Left ventricle myocardium inferior (tissue), 1 donor: ENCODE measurements at regions not wholly inside any gene's neighbourhood (a gene's known extent, or its start where the extent isn't known, plus 50 kb on each side); places are given as distances from the start of the nearest gene placed in this dataset.

ENCODE experiments used
- DNase-seq: peaks from one replicate; pipeline ENCODE4 v3.0.0-alpha.2; 2020
- H3K27ac ChIP-seq: fragments of 200-600 bp; replicated peaks from 2 replicates; pipeline ENCODE4 v1.8.0; 2021
- H3K27me3 ChIP-seq: fragments of 200-600 bp; 2 replicates; pipeline ENCODE4 v1.8.0; 2021; ENCODE audit warnings: low read depth
- H3K36me3 ChIP-seq: fragments of 200-600 bp; 2 replicates; pipeline ENCODE4 v1.8.0; 2021
- H3K4me1 ChIP-seq: fragments of 200-600 bp; 2 replicates; pipeline ENCODE4 v1.8.0; 2021
- H3K4me3 ChIP-seq: fragments of 200-600 bp; 2 replicates; pipeline ENCODE4 v1.8.0; 2021; ENCODE audit warnings: mild to moderate bottlenecking, moderate library complexity
- H3K9me3 ChIP-seq: fragments of 200-600 bp; replicated peaks from 2 replicates; pipeline ENCODE4 v1.8.0; 2021
- intact Hi-C: fragments of 100-400 bp; cut with micrococcal nuclease; formaldehyde crosslinking; loops from one replicate; pipeline ENCODE4 v1.11.0; 2022
- TF ChIP-seq, protein P1 (sequence below): fragments of 200-600 bp; IDR thresholded peaks from 2 replicates; pipeline ENCODE4 v1.8.0; 2021; ENCODE audit warnings: antibody characterized with exemption, mild to moderate bottlenecking, borderline replicate concordance
- donor health status: DM: no; HTN: yes; CAD: no; lungs with severe emphysema.

DNA sequence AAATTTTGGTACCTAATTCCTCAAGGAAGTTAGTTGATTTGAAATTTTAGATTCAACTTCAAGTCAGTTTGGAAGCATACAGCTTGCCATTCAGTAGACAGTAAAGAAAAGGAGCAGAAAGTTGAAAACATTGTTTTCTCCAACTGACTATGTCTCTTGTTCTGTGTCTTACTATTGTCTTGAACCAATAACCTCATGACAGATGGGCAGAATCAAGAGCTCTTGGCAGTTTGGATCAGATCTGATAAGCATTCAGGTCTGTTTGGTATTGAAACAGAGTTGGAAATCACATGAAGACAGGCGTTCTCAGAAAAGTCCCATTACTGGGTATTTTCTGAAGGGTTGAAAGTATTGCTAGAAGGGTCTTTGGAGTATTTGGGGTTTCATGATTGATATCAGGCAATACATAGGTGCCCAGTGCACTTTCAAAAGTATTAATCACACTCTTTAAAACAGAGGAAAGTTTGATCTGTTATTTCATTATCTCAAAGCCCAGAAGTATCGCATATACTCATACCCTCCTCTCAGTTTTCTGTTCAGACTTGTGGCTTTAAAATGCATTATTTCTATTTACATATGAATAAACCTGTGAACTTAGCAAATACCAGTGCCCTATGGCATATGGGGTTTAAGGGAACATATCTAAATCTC, 428.4 kb upstream of the ZEB2 start:
- no peaks in the 10 kb centered on the region for H3K27me3 ChIP-seq
- H3K27ac ChIP-seq = no peak overlapping the region
- no peak for DNase-seq
- intact Hi-C loops = no loop called here
- TF ChIP-seq, protein P1, sequence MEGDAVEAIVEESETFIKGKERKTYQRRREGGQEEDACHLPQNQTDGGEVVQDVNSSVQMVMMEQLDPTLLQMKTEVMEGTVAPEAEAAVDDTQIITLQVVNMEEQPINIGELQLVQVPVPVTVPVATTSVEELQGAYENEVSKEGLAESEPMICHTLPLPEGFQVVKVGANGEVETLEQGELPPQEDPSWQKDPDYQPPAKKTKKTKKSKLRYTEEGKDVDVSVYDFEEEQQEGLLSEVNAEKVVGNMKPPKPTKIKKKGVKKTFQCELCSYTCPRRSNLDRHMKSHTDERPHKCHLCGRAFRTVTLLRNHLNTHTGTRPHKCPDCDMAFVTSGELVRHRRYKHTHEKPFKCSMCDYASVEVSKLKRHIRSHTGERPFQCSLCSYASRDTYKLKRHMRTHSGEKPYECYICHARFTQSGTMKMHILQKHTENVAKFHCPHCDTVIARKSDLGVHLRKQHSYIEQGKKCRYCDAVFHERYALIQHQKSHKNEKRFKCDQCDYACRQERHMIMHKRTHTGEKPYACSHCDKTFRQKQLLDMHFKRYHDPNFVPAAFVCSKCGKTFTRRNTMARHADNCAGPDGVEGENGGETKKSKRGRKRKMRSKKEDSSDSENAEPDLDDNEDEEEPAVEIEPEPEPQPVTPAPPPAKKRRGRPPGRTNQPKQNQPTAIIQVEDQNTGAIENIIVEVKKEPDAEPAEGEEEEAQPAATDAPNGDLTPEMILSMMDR = no peak
- no peak overlapping the region for H3K4me3 ChIP-seq
- H3K36me3 ChIP-seq = no peaks in the 10 kb centered on the region
- H3K4me1 ChIP-seq = peaks cover 6% of the 10 kb centered on the region
- H3K9me3 ChIP-seq = no peaks in the 10 kb centered on the region

GRCh38 chr2:144947709-144948037, 427.8 kb upstream of the ZEB2 start:
- H3K36me3 ChIP-seq = no peaks in the 10 kb centered on the region

DNA sequence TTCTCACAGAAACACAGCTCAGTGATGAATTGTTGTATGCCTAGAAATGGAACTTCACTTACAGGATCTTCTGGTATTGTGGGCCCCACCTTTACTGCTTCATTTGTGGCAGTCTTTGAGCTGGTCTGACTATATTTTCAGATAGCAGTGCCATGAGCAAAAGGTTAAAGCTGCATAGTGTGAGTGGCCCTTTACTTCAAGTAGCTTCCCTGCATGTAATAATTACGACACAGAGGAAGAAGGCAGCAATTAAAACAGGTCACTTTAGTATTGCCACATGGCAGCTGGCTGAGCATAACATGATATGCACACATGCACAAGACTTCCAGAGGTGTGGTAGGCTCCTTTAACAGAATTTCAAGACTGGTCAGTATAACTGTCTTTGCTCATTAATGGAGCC, 426.3 kb upstream of the ZEB2 start:
- Histone ChIP-seq H3K27me3 (no peaks in the 10 kb centered on the region), H3K9me3 (no peaks in the 10 kb centered on the region), H3K36me3 (no peaks in the 10 kb centered on the region), H3K4me1 (no peaks in the 10 kb centered on the region), H3K4me3 (no peak overlapping the region), H3K27ac (no peak overlapping the region)
- TF ChIP-seq, protein P1 = no peak
- no peak for DNase-seq
- intact Hi-C loops = no loop called here

More at GRCh38 chr2:144947709-144948037, 427.8 kb upstream of the ZEB2 start:
- H3K4me1 ChIP-seq = peaks cover 6% of the 10 kb centered on the region
- TF ChIP-seq, protein P1 = no peak
- no peaks in the 10 kb centered on the region for H3K27me3 ChIP-seq
- no peak overlapping the region for H3K4me3 ChIP-seq
- no peak for DNase-seq
- no peak overlapping the region for H3K27ac ChIP-seq
- no peaks in the 10 kb centered on the region for H3K9me3 ChIP-seq
- intact Hi-C loops = no loop called here

DNA sequence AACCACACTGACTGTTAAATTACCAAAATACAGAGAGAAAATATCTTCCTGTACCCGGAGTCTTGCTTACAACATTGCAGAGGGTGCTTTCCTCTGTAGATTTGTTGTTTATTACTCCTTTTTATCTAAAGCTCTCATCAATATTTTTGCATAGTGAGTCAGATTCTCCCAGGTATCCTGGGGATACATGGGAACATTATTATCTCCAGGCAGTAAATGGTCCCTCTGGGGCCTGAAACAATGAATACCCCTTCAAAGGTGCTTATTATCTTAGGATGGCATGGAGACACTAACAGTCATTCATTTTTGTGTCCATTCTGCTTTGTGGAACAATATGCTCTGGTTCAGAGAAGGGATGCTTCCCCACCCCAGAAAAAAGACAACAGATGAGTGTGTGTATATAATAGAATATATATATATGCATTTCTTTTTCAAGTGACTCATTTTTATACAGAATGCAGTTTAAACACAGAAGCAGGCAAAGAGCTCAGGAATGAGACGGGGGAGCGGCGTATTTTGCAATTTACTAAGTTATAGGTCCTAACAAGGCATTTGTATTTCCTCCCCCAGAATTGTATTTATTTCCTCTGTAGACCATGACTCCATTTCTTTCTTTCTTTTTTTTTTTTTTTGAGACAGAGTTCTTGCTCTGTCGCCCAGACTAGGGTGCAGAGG, 424.8 kb upstream of the ZEB2 start:
- intact Hi-C loops = no loop called here
- no peak for DNase-seq
- TF ChIP-seq, protein P1 = no peak
- no peaks in the 10 kb centered on the region for H3K27me3 ChIP-seq
- H3K36me3 ChIP-seq = no peaks in the 10 kb centered on the region
- no peaks in the 10 kb centered on the region for H3K9me3 ChIP-seq
- no peak overlapping the region for H3K27ac ChIP-seq
- H3K4me1 ChIP-seq = peaks cover 3% of the 10 kb centered on the region
- H3K4me3 ChIP-seq = no peak overlapping the region

DNA sequence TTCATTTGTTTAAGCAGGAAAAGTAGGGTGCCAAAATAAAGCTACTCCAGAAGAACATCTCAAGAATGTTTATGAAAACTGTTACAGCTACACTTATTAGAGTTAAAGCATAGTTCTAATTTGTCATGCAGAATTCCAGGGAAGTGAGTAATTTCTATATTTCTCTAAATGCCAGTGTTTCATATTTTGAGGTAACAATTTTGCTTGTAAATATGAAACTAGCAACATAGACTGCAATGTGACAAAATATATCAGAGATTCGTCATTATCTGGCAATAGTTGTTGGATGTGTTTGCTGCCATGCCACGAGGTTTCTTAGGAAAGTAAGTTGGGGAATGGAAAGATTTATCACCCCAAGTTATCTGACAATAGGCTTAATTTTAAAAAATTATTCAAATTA, 424.1 kb upstream of the ZEB2 start:
- Histone ChIP-seq H3K36me3 (no peaks in the 10 kb centered on the region), H3K27ac (no peak overlapping the region), H3K4me1 (peaks cover 10% of the 10 kb centered on the region), H3K4me3 (no peak overlapping the region), H3K9me3 (no peaks in the 10 kb centered on the region), H3K27me3 (no peaks in the 10 kb centered on the region)
- no peak for DNase-seq
- TF ChIP-seq, protein P1 = no peak
- intact Hi-C loops = no loop called here
